GM18517 (cell line): ENCODE measurements at regions not wholly inside any gene's neighbourhood (a gene's known extent, or its start where the extent isn't known, plus 50 kb on each side); places are given as distances from the start of the nearest gene placed in this dataset.

Experiments
- ATAC-seq: cut with Tn5 transposase; IDR thresholded peaks from one replicate; pipeline ENCODE4 v1.9.1; 2021; ENCODE audit warnings: mild to moderate bottlenecking, moderate library complexity; ENCODE audit not compliant: unreplicated experiment

GRCh38 chr18:54100920-54101470, 123.5 kb downstream of the MBD2 start:
- no peak for ATAC-seq

GRCh38 chr18:54100466-54100865, 124.0 kb downstream of the MBD2 start:
- ATAC-seq: no peak

- ATAC-seq: no peak
These were observed 130.0 kb downstream of the MBD2 start for GRCh38 chr18:54094474-54094873.

- no peak for ATAC-seq
These were observed 133.6 kb downstream of the MBD2 start for GRCh38 chr18:54090856-54091255.

GRCh38 chr18:54089749-54090459, 134.6 kb downstream of the MBD2 start:
- ATAC-seq: no peak

GRCh38 chr18:54086863-54087262, 137.6 kb downstream of the MBD2 start:
- no peak for ATAC-seq

- peak; percentile 80 for ATAC-seq
These were observed 138.2 kb downstream of the MBD2 start for GRCh38 chr18:54086046-54086802.

- no peak for ATAC-seq
These were observed 143.6 kb downstream of the MBD2 start for GRCh38 chr18:54080858-54081257.

GRCh38 chr18:54076166-54076565, 148.3 kb downstream of the MBD2 start:
- no peak for ATAC-seq

GRCh38 chr18:54075689-54076088, 148.8 kb downstream of the MBD2 start:
- ATAC-seq: no peak

GRCh38 chr18:54069729-54070128, 154.7 kb downstream of the MBD2 start:
- ATAC-seq: no peak

- no peak for ATAC-seq
These were observed 164.0 kb downstream of the MBD2 start for GRCh38 chr18:54060343-54061005.

GRCh38 chr18:54052732-54053429, 171.6 kb downstream of the MBD2 start:
- ATAC-seq: no peak

- no peak for ATAC-seq
These were observed 172.2 kb downstream of the MBD2 start for GRCh38 chr18:54052259-54052658.

GRCh38 chr18:54043484-54044251, 180.8 kb downstream of the MBD2 start:
- no peak for ATAC-seq

GRCh38 chr18:54035927-54036326, 188.5 kb downstream of the MBD2 start:
- ATAC-seq: no peak

GRCh38 chr18:54033052-54033451, 191.4 kb downstream of the MBD2 start:
- no peak for ATAC-seq

GRCh38 chr18:54032412-54032811, 192.1 kb downstream of the MBD2 start:
- ATAC-seq: no peak

GRCh38 chr18:54031243-54031642, 193.2 kb downstream of the MBD2 start:
- no peak for ATAC-seq

- no peak for ATAC-seq
These were observed 194.0 kb downstream of the MBD2 start for GRCh38 chr18:54030434-54030833.
